ENCODE measurements at regions not wholly inside any gene's neighbourhood (a gene's known extent, or its start where the extent isn't known, plus 50 kb on each side); places are given as distances from the start of the nearest gene placed in this dataset.

GRCh38 chr13:86653009-86653408 is 853.8 kb upstream of the SLITRK6 start:
- TF ChIP-seq GATA2 (IDR thresholded peaks at IDR 0.05; ENCODE audit: low read depth, low read length) (no peak), GATA3 (IDR thresholded peaks at IDR 0.05; ENCODE audit: low read depth, low read length) (no peak)
